Astrocyte of the cerebellum (primary cell): ENCODE measurements at regions not wholly inside any gene's neighbourhood (a gene's known extent, or its start where the extent isn't known, plus 50 kb on each side); places are given as distances from the start of the nearest gene placed in this dataset.
A peak's percentile ranks its signal among the peaks of the same experiment; 100 is the strongest.

Source experiments
- DNase-seq: peaks from one replicate; pipeline ENCODE4 v3.0.0-alpha.2; 2011; ENCODE audit warnings: low read depth
- H3K4me3 ChIP-seq: 2 replicates; pipeline ENCODE4 v1.5.1; 2011; ENCODE audit warnings: mild to moderate bottlenecking, low read depth, low read length, moderate library complexity
- in situ Hi-C: cut with HindIII; loops from 2 replicates; pipeline ENCODE4 v1.10.0; 2017; ENCODE audit warnings: low sequenced_read_pairs
- TF ChIP-seq, protein P1 (sequence below): IDR thresholded peaks from 2 replicates; pipeline ENCODE4 v1.5.1; 2012; ENCODE audit warnings: low read length, low read depth, moderate library complexity, mild to moderate bottlenecking; ENCODE audit errors: missing control alignments

DNA sequence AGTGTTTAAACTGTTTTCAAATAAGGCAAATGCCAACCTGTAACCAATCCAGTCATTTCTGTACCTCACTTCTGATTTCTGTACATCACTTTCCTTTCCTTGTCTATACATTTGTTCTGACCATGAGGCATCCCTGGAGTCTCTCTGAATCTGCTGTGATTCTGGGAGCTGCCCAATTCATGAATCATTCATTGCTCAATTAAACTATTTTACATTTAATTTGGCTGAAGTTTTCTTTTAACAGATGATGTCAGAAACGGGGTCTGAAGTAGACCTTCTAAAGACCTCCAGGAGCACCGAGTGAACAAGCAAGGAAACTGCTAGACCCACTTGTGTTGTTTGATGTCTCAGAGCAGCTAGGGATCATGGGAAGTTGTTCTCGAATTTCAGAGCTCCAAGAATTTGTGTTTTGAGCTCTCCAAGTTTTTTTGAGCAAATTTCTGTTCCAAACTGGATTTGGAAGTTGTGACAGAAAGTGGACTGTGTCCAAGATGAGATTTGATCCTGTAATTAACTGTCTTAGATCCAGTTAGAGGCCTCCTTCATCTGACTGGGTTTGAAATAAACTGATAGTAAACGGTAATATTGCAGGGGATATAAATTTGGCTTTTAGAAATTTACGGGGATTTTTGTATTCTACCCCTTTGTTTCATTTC lies 490.8 kb upstream of the ST8SIA4 start:
- H3K4me3 ChIP-seq: no peak overlapping the region
- no peak for DNase-seq
- in situ Hi-C loops: no loop called here
- TF ChIP-seq, protein P1, sequence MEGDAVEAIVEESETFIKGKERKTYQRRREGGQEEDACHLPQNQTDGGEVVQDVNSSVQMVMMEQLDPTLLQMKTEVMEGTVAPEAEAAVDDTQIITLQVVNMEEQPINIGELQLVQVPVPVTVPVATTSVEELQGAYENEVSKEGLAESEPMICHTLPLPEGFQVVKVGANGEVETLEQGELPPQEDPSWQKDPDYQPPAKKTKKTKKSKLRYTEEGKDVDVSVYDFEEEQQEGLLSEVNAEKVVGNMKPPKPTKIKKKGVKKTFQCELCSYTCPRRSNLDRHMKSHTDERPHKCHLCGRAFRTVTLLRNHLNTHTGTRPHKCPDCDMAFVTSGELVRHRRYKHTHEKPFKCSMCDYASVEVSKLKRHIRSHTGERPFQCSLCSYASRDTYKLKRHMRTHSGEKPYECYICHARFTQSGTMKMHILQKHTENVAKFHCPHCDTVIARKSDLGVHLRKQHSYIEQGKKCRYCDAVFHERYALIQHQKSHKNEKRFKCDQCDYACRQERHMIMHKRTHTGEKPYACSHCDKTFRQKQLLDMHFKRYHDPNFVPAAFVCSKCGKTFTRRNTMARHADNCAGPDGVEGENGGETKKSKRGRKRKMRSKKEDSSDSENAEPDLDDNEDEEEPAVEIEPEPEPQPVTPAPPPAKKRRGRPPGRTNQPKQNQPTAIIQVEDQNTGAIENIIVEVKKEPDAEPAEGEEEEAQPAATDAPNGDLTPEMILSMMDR: no peak

DNA sequence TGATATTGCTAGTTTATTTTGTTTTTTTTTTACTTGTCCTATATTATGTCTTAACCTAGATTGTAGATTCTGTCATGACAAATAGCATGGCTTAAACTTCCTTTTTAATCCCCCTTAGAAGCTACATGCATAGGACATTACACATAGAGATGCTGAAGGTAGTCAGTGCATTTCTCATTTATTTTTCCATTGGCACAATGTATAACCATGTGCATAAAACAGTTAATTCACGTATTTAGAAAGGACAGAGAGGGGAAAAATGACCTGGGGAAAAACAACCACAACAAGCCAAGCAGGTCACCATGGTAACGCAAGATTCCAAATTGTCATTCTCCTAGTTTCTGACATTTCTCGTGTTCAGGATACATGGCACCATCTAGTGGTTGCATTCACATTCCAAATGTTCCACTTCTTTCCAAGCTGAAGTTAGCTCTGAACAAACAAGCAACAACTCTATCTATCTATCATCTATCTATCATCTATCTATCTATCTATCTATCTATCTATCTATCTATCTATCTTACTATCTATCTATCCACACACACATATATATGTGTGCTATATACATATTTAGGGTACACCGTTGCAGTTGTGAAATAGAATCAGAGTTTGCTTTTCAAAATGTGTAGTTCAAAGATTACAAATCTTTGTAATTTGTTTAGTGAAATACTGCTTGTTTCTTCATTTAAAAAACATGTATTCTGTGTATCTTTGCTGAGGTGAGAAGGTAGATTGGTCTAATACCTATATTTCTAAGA lies 487.2 kb upstream of the ST8SIA4 start:
- TF ChIP-seq, protein P1: peak; percentile 67
- in situ Hi-C loops: no loop called here
- H3K4me3 ChIP-seq: no peak overlapping the region
- DNase-seq: peak; percentile 44

DNA sequence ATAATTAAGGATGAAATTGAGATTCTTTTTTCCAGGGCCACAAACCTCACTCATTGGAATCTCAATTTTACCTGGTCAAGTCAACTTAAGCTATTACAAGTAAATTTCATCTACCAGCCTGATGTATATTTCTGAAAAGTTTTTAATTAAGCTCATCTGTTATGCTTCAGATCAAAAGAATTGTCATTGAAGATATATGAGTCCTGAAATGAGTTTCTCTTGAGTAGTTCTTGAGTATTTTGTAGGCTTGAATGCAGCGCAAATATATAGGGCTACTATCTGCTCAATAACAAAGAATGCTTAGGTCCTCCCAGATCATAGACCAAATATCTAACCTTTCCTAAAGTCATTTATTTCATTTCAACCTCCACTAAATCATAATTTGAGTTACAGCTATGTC lies 482.2 kb upstream of the ST8SIA4 start:
- no peak overlapping the region for H3K4me3 ChIP-seq
- in situ Hi-C loops: no loop called here

DNA sequence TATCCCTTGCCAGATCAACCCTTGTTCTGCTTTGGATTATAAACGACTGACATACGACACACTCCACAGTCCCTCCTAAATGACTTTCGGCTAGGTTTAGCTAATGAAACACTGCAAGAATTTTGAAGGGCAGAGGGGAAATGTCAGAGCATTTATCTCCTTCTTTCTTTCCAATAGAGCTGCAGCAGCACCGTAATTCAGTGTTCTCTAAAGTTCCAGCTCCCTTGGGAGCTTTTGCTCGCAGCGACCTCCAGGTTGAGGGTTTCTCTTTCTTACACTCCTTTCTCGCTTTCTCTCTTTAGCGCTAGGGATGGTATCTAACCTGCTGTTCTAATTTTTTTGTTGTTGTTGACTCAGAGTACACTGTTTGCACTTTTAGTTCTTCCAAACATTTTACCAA lies 467.1 kb upstream of the ST8SIA4 start:
- in situ Hi-C loops: no loop called here
- peak overlapping the region; percentile 7 for H3K4me3 ChIP-seq
- no peak for DNase-seq
- TF ChIP-seq, protein P1: no peak

More for the DNA sequence above, 482.2 kb upstream of the ST8SIA4 start:
- TF ChIP-seq, protein P1: no peak
- no peak for DNase-seq

DNA sequence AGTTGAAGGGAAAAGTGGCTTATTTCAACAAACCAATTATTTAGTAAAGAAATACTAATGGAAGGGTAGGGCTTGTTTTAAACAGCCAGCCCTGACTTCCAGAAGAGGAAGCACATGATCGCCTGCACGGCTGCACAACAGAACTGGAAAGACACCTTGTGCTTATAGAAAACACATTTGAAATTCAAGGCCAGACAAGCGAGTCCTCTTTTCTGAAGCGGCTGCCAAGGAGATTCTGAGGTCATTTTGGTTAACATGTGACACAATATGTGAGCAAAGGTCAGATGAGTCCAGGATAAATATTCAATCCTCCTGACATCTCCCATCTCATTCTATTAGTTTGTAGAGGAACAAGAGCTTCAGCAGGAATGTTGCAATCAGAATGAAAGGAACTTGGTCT lies 461.4 kb upstream of the ST8SIA4 start:
- no peak for DNase-seq
- in situ Hi-C loops: no loop called here
- H3K4me3 ChIP-seq: no peak overlapping the region
- TF ChIP-seq, protein P1: no peak

DNA sequence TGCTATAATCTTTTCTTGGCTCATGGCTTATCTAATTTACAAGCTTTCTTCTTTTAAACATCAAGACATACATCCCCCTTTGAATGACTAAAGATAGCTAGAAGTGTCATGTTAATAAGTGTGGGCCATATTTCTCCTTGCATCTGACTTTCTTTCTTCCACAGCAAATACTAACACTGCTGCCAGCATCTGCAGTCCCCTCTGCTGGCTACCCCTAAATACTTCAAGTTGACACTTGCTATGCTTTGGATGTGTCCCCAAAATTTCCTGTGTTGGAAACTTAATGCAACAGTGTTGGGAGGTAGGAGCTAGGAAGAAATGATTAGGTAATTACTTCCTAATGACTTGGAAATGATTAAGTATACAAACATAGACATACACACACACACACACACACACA lies 459.0 kb upstream of the ST8SIA4 start:
- H3K4me3 ChIP-seq: no peak overlapping the region
- in situ Hi-C loops: no loop called here
- no peak for DNase-seq
- TF ChIP-seq, protein P1: no peak
